NCI-H2107 (cell line): ENCODE measurements at regions not wholly inside any gene's neighbourhood (a gene's known extent, or its start where the extent isn't known, plus 50 kb on each side); places are given as distances from the start of the nearest gene placed in this dataset.
"Not testable (repeated sequence)": the region's sequence is repeated elsewhere in the genome, so short reads cannot be mapped to it uniquely, and the experiment has no call there.

Experiments
- DNase-seq: peaks from one replicate; lab custom pipeline; 2025; lab: John Stamatoyannopoulos, UW

DNA sequence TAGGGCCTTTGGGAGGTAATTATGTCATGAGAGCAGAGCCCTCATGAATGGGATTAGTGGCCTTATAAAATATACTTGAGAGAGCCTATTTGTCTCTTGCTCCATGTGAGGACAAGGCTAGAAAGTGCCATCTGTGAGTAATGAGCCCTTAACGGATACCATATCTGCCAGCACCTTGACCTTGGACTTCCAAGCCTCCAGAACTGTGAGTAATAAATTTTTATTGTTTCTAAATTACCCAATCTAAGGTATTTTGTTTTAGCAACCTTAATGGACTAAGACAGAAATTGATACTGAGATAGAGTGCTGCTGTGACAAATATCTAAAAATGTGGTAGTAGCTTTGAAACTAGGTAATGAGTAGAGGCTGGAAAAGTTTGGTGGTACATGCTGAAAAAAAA lies 285.0 kb upstream of the DIPK2B start:
- DNase-seq: no peak

DNA sequence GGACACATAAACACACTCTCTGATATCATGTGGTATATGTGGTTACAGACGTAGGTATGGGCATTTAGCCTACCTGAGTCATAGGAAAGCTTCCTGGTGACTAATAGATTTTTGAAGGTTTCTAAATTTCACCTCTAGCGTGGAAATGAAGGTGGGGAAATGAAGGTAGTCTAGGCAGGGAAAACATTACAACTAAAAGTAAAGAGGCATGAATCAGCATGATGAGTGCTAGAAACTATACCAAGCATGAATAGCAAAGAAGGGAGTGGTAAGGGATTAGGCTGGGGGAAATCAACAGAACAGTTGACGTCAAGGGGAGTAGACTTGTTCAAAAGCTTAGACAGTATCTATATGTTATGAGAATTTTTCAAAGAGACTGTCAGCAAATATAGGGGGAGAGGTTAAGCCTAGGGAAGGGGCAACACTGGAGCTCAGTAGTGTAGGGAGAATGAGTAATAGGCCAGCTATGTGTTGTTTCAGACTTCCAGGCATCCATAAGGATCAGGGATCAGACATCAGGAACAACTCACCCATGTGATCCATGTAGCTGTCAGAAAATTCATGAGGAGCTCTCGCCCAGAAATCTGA lies 279.3 kb upstream of the DIPK2B start:
- no peak for DNase-seq

DNA sequence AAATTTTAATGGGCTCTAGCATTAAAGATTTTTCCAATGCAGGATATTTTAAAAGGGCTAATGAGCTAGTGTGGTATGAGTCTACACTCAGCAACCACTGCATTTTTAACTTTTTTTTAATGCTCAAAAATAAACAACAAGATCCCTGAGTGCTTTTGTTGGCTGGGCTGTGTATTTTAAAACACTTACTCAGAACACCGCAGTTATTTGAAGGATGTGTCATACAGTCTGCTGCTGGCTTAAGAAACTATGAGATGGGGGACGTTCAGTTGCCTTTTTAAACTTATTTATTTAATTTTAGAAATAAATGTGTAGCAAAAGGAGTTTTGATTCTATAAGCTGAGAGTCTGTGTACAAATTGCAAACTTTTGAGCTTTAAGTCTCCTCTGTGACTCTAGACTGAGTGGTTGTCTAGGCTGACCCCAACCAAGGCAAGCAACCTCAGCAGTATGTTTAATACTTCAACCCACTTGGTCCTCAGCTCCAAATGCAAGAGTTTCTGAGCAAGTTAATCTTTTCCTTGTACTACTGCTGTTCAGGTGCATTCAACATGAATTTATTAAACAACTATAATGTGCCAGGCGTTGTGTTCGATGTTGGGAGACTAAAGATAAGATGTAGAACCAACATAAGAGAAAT lies 278.6 kb upstream of the DIPK2B start:
- no peak for DNase-seq

- DNase-seq: no peak
Observed at GRCh38 chrX:45472968-45473367, 272.3 kb upstream of the DIPK2B start.

DNA sequence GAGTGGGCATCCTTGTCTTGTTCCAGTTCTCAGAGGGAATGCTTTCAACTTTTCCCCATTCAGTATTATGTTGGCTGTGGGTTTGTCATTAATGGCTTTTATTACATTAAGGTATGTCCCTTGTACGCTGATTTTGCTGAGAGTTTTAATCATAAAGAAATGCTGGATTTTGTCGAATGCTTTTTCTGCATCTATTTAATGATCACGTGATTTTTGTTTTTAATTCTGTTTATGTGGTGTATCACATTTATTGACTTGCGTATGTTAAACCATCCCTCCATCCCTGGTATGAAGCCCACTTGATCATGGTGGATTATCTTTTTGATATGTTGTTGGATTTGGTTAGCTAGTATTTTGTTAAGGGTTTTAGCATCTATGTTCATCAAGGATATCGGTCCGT lies 266.9 kb upstream of the DIPK2B start:
- DNase-seq: not testable (repeated sequence)

GRCh38 chrX:45455732-45456131 lies 255.1 kb upstream of the DIPK2B start:
- not testable (repeated sequence) for DNase-seq

- DNase-seq: no peak
Observed at GRCh38 chrX:45454290-45454689, 253.6 kb upstream of the DIPK2B start.

DNA sequence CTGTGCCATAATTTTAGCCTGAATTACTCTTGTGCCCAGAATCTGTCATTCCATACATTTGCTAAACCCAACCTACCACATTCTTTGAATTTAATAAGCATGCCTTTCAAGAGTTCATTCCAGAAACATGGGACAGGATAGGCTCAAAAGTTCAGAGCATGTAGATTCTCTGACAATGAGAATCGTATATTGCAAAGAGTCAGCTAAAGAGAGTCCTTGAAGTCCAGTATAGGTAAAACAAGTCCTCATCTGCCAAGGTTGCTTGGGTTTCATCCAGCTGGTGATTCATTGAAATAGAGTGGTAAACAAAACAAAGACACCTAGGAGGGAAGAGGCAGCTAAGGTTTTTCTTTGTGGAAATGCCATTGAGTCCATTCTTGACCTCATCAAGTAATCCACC lies 249.3 kb upstream of the DIPK2B start:
- no peak for DNase-seq

- DNase-seq: no peak
Observed at GRCh38 chrX:45447995-45448394, 247.3 kb upstream of the DIPK2B start.

DNA sequence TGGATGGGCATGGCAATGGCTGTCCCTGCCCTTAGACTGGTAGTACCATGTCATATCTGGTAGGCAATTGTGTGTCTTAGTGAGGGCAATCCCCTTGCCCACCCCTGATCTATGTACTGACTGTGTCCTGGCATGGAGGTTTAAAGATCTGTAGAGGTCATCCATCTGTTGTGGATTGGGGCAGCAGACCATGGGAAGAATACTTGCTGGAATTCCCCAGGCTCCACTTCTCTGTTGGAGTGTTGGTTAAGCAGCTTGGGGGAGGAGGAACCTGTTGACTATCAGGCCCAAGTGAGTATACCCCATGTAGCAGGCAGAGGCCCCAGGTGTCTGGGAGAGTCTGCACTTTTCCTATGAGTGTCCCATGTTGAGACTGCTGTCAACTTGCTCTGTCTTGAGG lies 246.7 kb upstream of the DIPK2B start:
- no peak for DNase-seq

DNA sequence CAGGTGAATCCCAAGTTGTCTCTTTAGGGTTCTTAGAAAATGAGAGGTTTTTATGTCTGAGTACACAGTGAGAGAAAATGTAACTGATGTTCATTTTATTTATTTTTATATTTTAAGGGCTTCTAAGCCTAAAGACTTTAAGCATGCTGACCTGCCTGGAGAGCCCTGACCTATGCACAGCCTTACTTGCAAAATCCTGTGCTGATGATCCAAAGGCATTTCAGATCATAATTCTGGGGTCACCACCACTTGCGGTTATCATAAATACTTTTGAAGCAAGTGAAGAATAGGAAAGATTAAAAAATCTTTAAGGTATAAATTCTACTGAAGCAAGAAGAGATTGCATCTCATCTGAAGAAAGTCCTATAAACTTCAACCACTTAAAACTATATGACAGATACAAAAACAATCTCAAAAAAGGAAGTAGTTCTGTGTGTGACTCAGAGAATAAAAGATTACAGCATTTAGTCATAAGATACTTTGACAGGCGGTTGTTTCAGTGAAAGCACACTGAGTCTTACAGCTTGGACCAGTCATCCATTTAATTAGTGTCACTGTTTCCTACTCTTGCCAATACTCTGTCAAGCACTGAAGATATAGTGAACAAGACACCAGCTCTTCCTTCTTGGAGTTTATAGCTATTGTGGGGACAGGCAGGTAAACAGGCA lies 245.2 kb upstream of the DIPK2B start:
- DNase-seq: no peak

- no peak for DNase-seq
Observed at GRCh38 chrX:45437186-45437585, 236.5 kb upstream of the DIPK2B start.

DNA sequence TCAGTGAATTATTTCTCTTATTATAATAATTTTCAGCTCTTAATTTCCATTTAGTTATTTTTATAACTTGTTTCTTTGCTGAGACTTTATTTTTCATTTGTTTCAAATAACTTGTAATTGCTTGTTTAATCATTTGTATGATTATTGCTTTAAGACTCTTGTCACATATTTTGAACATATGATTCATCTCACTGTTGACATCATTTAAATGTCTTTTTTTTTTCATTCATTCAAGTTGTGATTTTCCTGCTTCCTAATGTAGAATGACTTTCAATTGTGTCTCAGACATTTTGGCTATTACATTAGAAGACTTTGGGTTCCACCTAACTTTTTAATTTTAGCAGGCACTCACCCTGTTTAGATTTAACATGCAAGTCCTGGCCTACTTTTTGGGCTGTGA lies 234.8 kb upstream of the DIPK2B start:
- no peak for DNase-seq

- no peak for DNase-seq
Observed at GRCh38 chrX:45434231-45434630, 233.6 kb upstream of the DIPK2B start.

- no peak for DNase-seq
Observed at GRCh38 chrX:45428831-45429230, 228.2 kb upstream of the DIPK2B start.

- no peak for DNase-seq
Observed at GRCh38 chrX:45424326-45424725, 223.7 kb upstream of the DIPK2B start.

GRCh38 chrX:45422216-45422925 lies 221.7 kb upstream of the DIPK2B start:
- DNase-seq: no peak

GRCh38 chrX:45421806-45422205 lies 221.1 kb upstream of the DIPK2B start:
- DNase-seq: no peak

DNA sequence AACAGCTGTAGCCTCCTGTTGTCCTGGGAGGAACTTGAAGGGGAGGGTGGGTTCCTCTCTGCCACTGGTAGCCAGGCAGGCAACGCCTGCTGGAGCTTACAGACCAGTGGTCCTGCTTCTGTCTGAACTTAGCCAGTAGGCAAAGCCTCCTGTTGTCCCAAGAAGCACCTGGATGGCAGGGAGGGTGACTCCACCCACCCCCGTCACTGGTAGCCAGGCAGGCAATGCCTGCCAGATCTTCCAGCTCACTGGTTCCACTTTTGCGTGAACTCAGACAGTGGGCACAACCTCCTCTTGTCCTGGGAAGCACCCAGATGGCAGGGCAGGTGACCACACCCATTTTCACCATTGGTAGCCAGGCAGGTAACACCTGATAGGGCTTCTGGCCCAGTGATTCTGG lies 203.5 kb upstream of the DIPK2B start:
- DNase-seq: no peak

GRCh38 chrX:45401923-45402322 lies 201.2 kb upstream of the DIPK2B start:
- DNase-seq: no peak

DNA sequence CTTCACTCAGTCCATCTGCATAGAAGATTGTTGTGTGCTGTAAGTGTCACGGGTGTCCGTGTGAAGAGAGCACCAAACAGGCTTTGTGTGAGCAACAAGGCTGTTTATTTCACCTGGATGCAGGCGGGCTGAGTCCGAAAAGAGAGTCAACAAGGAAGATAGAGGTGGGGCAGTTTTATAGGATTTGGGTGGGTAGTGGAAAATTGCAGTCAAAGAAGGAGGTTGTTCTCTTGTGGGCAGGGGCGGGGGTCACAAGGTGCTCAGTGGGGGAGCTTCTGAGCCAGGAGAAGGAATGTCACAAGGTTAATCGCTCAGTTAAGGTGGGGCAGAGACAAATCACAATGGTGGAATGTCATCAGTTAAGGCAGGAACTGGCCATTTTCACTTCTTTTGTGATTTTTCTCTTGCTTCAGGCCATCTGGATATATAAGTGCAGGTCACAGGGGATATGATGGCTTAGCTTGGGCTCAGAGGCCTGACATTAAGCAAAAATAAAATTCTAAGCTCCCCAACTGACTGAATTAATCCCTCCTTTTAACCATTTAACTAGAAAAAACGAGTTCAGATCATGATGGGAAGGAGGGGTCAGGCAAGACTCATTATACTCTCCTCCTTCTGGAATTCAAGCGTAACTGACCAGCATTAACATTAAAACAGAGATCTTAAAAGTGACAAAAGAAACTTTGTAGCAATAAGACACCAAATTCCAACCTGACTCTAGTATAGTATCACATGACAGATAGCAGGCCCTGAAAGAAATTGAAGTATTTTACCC lies 200.5 kb upstream of the DIPK2B start:
- DNase-seq: not testable (repeated sequence)
